ENCODE measurements at regions not wholly inside any gene's neighbourhood (a gene's known extent, or its start where the extent isn't known, plus 50 kb on each side); places are given as distances from the start of the nearest gene placed in this dataset.

DNA sequence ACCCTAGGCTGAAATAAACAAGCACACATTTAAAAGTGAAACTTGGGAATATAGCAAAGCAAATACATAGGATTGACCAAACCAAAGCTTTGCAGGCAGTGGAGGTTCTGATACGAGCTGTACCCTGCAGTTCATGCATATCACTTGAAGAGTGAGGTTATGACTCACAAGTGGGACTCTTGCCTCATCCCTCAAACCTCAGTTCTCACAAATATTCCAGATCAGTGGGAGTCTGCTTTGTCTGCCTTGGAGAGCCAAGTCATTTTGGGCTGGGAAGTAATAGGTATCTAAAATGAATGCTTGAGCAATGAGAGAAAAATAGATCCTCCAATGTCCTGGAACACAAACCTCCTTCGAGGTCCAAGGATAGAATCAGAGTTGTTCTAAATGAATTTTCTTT, 116.4 kb downstream of the LRIG3 start:
- H3K4me1 ChIP-seq (ENCODE audit: control insufficient read depth in 1 of 2, low read depth in 2 of 2): no peaks in the 10 kb centered on the region
- H3K4me3 ChIP-seq: no peak overlapping the region
- ATAC-seq (ENCODE audit: insufficient number of reproducible peaks, low FRiP score, low read depth) (no peak), DNase-seq (ENCODE audit: low spot score) (no peak)
- no peak overlapping the region for H3K27ac ChIP-seq
- no peaks in the 10 kb centered on the region for H3K27me3 ChIP-seq (replicated peaks; ENCODE audit: insufficient read depth)
- H3K36me3 ChIP-seq: no peaks in the 10 kb centered on the region
- no peaks in the 10 kb centered on the region for H3K9me3 ChIP-seq
- TF ChIP-seq CTCF (IDR thresholded peaks at IDR 0.05): no peak

DNA sequence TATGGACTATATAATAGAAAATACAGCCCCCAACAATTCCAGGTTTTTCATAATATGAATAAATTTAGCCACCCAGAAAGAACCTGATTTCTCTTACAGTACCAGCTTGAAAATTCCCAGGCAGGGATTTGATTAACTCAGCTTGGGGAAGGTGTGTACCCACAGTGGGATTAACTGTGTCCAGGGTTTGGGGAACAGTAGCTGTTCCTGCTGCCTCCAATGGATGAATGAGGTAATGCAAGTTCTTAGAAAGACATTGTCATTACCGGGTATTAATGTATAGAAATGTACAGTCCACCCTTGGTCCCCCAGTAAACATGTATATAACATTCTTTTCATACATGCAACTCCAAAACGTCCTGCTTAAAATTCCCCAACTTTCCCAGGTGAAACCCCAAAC, 115.6 kb downstream of the LRIG3 start:
- no peak for ATAC-seq (ENCODE audit: insufficient number of reproducible peaks, low FRiP score, low read depth)
- no peak for DNase-seq (ENCODE audit: low spot score)
- Histone ChIP-seq H3K9me3 (no peaks in the 10 kb centered on the region), H3K27me3 (replicated peaks; ENCODE audit: insufficient read depth) (no peaks in the 10 kb centered on the region), H3K4me3 (no peak overlapping the region), H3K4me1 (ENCODE audit: control insufficient read depth in 1 of 2, low read depth in 2 of 2) (no peaks in the 10 kb centered on the region), H3K27ac (no peak overlapping the region), H3K36me3 (no peaks in the 10 kb centered on the region)
- TF ChIP-seq CTCF (IDR thresholded peaks at IDR 0.05): no peak

DNA sequence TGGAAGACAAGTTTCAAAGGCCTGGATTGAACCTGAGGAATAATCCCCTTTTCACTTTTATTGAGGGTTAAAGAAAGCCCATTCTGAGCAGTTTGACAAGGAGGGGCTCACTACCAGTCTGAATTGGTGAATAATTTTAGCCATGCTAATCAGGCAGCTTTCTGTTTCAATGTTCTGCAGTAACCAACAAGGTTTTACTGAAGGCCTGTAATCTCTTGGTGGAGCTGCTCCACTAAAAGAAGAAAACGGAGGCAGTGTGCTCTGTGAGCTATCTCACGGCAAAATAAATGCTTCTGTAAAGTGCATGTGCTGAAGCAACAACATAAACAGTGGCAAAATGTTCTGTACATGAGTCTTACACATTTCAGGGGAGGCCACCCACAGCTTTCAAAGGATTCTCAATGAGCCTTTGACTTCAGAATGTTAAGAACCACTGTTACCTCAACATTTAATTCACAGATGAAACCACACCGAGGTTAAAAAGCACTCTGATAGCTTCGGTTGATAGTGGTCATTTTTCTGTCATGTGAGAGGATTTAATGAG, 111.2 kb downstream of the LRIG3 start:
- Histone ChIP-seq H3K27me3 (replicated peaks; ENCODE audit: insufficient read depth) (no peaks in the 10 kb centered on the region), H3K9me3 (no peaks in the 10 kb centered on the region), H3K4me1 (ENCODE audit: control insufficient read depth in 1 of 2, low read depth in 2 of 2) (no peaks in the 10 kb centered on the region), H3K36me3 (no peaks in the 10 kb centered on the region), H3K27ac (no peak overlapping the region), H3K4me3 (no peak overlapping the region)
- DNase-seq (ENCODE audit: low spot score) (no peak), ATAC-seq (ENCODE audit: insufficient number of reproducible peaks, low FRiP score, low read depth) (no peak)
- no peak for TF ChIP-seq CTCF (IDR thresholded peaks at IDR 0.05)

GRCh38 chr12:58811346-58811745, 109.0 kb downstream of the LRIG3 start:
- no peak overlapping the region for H3K27ac ChIP-seq
- no peaks in the 10 kb centered on the region for H3K36me3 ChIP-seq
- ATAC-seq (ENCODE audit: insufficient number of reproducible peaks, low FRiP score, low read depth): no peak
- no peak for DNase-seq (ENCODE audit: low spot score)
- no peaks in the 10 kb centered on the region for H3K9me3 ChIP-seq
- no peaks in the 10 kb centered on the region for H3K4me1 ChIP-seq (ENCODE audit: control insufficient read depth in 1 of 2, low read depth in 2 of 2)
- no peaks in the 10 kb centered on the region for H3K27me3 ChIP-seq (replicated peaks; ENCODE audit: insufficient read depth)
- H3K4me3 ChIP-seq: no peak overlapping the region
- no peak for TF ChIP-seq CTCF (IDR thresholded peaks at IDR 0.05)

GRCh38 chr12:58812214-58812613, 108.1 kb downstream of the LRIG3 start:
- no peak for TF ChIP-seq CTCF (IDR thresholded peaks at IDR 0.05)
- DNase-seq (ENCODE audit: low spot score) (no peak), ATAC-seq (ENCODE audit: insufficient number of reproducible peaks, low FRiP score, low read depth) (no peak)
- Histone ChIP-seq H3K36me3 (no peaks in the 10 kb centered on the region), H3K27me3 (replicated peaks; ENCODE audit: insufficient read depth) (no peaks in the 10 kb centered on the region), H3K9me3 (no peaks in the 10 kb centered on the region), H3K4me1 (ENCODE audit: control insufficient read depth in 1 of 2, low read depth in 2 of 2) (no peaks in the 10 kb centered on the region), H3K4me3 (no peak overlapping the region), H3K27ac (no peak overlapping the region)

All from thoracic aorta (tissue), 2 donors.